ENCODE measurements at regions not wholly inside any gene's neighbourhood (a gene's known extent, or its start where the extent isn't known, plus 50 kb on each side); places are given as distances from the start of the nearest gene placed in this dataset.

GRCh38 chr10:33552290-33552689, 217.8 kb upstream of the NRP1 start:
- WGBS = 91% methylated on average over 4 of the region's 4 CpGs
- Histone ChIP-seq H2BK120ac (ENCODE audit: low read depth, low read length) (no peak overlapping the region), H3K9ac (ENCODE audit: low read length) (no peak overlapping the region), H4K8ac (ENCODE audit: low read length) (no peak overlapping the region), H3K18ac (ENCODE audit: low read depth in 1 of 2, low read length in 2 of 2) (no peak overlapping the region), H3K4ac (ENCODE audit: low read depth in 1 of 2, low read length in 2 of 2) (no peak overlapping the region), H3K4me2 (ENCODE audit: low read length, poor library complexity, severe bottlenecking) (no peak overlapping the region), H3K14ac (ENCODE audit: low read length in 2 of 2) (no peak overlapping the region), H3K23ac (ENCODE audit: low read length in 2 of 2) (no peak overlapping the region), H2BK5ac (ENCODE audit: low read depth, low read length, poor library complexity, severe bottlenecking) (no peak overlapping the region), H3K4me3 (ENCODE audit: insufficient read depth in 1 of 2, low read depth in 1 of 2, low read length in 2 of 2) (no peak overlapping the region), H3K27me3 (ENCODE audit: control insufficient read depth in 1 of 2, insufficient read depth in 1 of 2, low read length in 2 of 2) (no peaks in the 10 kb centered on the region), H3K27ac (ENCODE audit: low read length, poor library complexity, severe bottlenecking) (no peak overlapping the region), H3K9me3 (ENCODE audit: control insufficient read depth, low read length) (no peaks in the 10 kb centered on the region), H3K4me1 (ENCODE audit: control insufficient read depth, insufficient read depth, low read depth, low read length) (no peaks in the 10 kb centered on the region), H3K36me3 (ENCODE audit: control insufficient read depth in 1 of 2, insufficient read depth in 2 of 2, low read depth in 1 of 2, low read length in 2 of 2) (no peaks in the 10 kb centered on the region), H2AFZ (ENCODE audit: low read depth, low read length) (no peak overlapping the region), H3K79me1 (replicated peaks; ENCODE audit: low read length, poor library complexity, severe bottlenecking) (no peaks in the 10 kb centered on the region), H4K91ac (ENCODE audit: low read length) (no peak overlapping the region), H2AK5ac (ENCODE audit: low read length, severe bottlenecking) (no peak overlapping the region), H2BK15ac (ENCODE audit: low read depth, poor library complexity, severe bottlenecking) (no peak overlapping the region), H2BK12ac (ENCODE audit: low read length in 2 of 2) (no peak overlapping the region)
- DNase-seq = no peak

DNA sequence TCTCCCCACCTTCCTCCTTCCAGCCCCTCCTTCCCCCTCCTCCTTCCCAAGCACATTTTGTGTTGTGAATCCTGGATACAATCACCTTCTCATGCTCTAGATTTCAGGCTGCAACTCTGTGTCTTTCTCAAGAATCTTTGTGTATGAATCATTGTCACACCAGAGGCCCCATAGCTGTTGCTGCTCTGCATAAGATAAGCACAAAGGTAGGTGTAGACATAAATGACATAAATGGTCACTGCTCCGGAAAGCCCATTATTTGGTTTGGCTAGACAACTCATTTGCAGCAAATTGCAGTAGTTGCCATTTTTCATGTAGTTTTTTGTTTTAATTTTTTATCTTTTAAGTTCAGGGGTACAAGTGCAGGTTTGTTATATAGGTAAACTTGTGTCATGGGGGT, 216.3 kb upstream of the NRP1 start:
- Histone ChIP-seq H3K4me3 (ENCODE audit: insufficient read depth in 1 of 2, low read depth in 1 of 2, low read length in 2 of 2) (no peak overlapping the region), H4K91ac (ENCODE audit: low read length) (no peak overlapping the region), H3K4ac (ENCODE audit: low read depth in 1 of 2, low read length in 2 of 2) (no peak overlapping the region), H3K36me3 (ENCODE audit: control insufficient read depth in 1 of 2, insufficient read depth in 2 of 2, low read depth in 1 of 2, low read length in 2 of 2) (no peaks in the 10 kb centered on the region), H3K14ac (ENCODE audit: low read length in 2 of 2) (no peak overlapping the region), H2BK5ac (ENCODE audit: low read depth, low read length, poor library complexity, severe bottlenecking) (no peak overlapping the region), H3K9ac (ENCODE audit: low read length) (no peak overlapping the region), H2AK5ac (ENCODE audit: low read length, severe bottlenecking) (no peak overlapping the region), H2BK12ac (ENCODE audit: low read length in 2 of 2) (no peak overlapping the region), H3K18ac (ENCODE audit: low read depth in 1 of 2, low read length in 2 of 2) (no peak overlapping the region), H4K8ac (ENCODE audit: low read length) (no peak overlapping the region), H3K79me1 (replicated peaks; ENCODE audit: low read length, poor library complexity, severe bottlenecking) (no peaks in the 10 kb centered on the region), H3K4me2 (ENCODE audit: low read length, poor library complexity, severe bottlenecking) (no peak overlapping the region), H3K27me3 (ENCODE audit: control insufficient read depth in 1 of 2, insufficient read depth in 1 of 2, low read length in 2 of 2) (no peaks in the 10 kb centered on the region), H2BK15ac (ENCODE audit: low read depth, poor library complexity, severe bottlenecking) (no peak overlapping the region), H2AFZ (ENCODE audit: low read depth, low read length) (no peak overlapping the region), H3K23ac (ENCODE audit: low read length in 2 of 2) (no peak overlapping the region), H3K27ac (ENCODE audit: low read length, poor library complexity, severe bottlenecking) (no peak overlapping the region), H2BK120ac (ENCODE audit: low read depth, low read length) (no peak overlapping the region), H3K9me3 (ENCODE audit: control insufficient read depth, low read length) (no peaks in the 10 kb centered on the region), H3K4me1 (ENCODE audit: control insufficient read depth, insufficient read depth, low read depth, low read length) (no peaks in the 10 kb centered on the region)
- no peak for DNase-seq
- WGBS = 95% methylated on average over 1 of the region's 1 CpG

GRCh38 chr10:33547976-33548375, 213.5 kb upstream of the NRP1 start:
- Histone ChIP-seq H4K91ac (ENCODE audit: low read length) (no peak overlapping the region), H3K36me3 (ENCODE audit: control insufficient read depth in 1 of 2, insufficient read depth in 2 of 2, low read depth in 1 of 2, low read length in 2 of 2) (no peaks in the 10 kb centered on the region)

GRCh38 chr10:33546031-33546430, 211.6 kb upstream of the NRP1 start:
- Histone ChIP-seq H3K18ac (ENCODE audit: low read depth in 1 of 2, low read length in 2 of 2) (no peak overlapping the region), H3K79me1 (replicated peaks; ENCODE audit: low read length, poor library complexity, severe bottlenecking) (no peaks in the 10 kb centered on the region), H3K36me3 (ENCODE audit: control insufficient read depth in 1 of 2, insufficient read depth in 2 of 2, low read depth in 1 of 2, low read length in 2 of 2) (no peaks in the 10 kb centered on the region), H2BK5ac (ENCODE audit: low read depth, low read length, poor library complexity, severe bottlenecking) (no peak overlapping the region), H3K4ac (ENCODE audit: low read depth in 1 of 2, low read length in 2 of 2) (no peak overlapping the region), H2AFZ (ENCODE audit: low read depth, low read length) (no peak overlapping the region), H2BK12ac (ENCODE audit: low read length in 2 of 2) (no peak overlapping the region), H3K23ac (ENCODE audit: low read length in 2 of 2) (no peak overlapping the region), H3K14ac (ENCODE audit: low read length in 2 of 2) (no peak overlapping the region), H4K8ac (ENCODE audit: low read length) (no peak overlapping the region), H2BK120ac (ENCODE audit: low read depth, low read length) (no peak overlapping the region), H3K9ac (ENCODE audit: low read length) (no peak overlapping the region), H3K27ac (ENCODE audit: low read length, poor library complexity, severe bottlenecking) (no peak overlapping the region), H3K27me3 (ENCODE audit: control insufficient read depth in 1 of 2, insufficient read depth in 1 of 2, low read length in 2 of 2) (no peaks in the 10 kb centered on the region), H3K9me3 (ENCODE audit: control insufficient read depth, low read length) (peaks cover 8% of the 10 kb centered on the region), H3K4me1 (ENCODE audit: control insufficient read depth, insufficient read depth, low read depth, low read length) (no peaks in the 10 kb centered on the region), H2BK15ac (ENCODE audit: low read depth, poor library complexity, severe bottlenecking) (no peak overlapping the region), H4K91ac (ENCODE audit: low read length) (no peak overlapping the region), H3K4me3 (ENCODE audit: insufficient read depth in 1 of 2, low read depth in 1 of 2, low read length in 2 of 2) (no peak overlapping the region), H2AK5ac (ENCODE audit: low read length, severe bottlenecking) (no peak overlapping the region), H3K4me2 (ENCODE audit: low read length, poor library complexity, severe bottlenecking) (no peak overlapping the region)
- no peak for DNase-seq
- 94% methylated on average over 1 of the region's 1 CpG for WGBS

More at GRCh38 chr10:33547976-33548375, 213.5 kb upstream of the NRP1 start:
- Histone ChIP-seq H3K4me3 (ENCODE audit: insufficient read depth in 1 of 2, low read depth in 1 of 2, low read length in 2 of 2) (no peak overlapping the region), H2AK5ac (ENCODE audit: low read length, severe bottlenecking) (no peak overlapping the region), H3K9ac (ENCODE audit: low read length) (no peak overlapping the region), H3K79me1 (replicated peaks; ENCODE audit: low read length, poor library complexity, severe bottlenecking) (no peaks in the 10 kb centered on the region), H2AFZ (ENCODE audit: low read depth, low read length) (no peak overlapping the region), H3K27me3 (ENCODE audit: control insufficient read depth in 1 of 2, insufficient read depth in 1 of 2, low read length in 2 of 2) (no peaks in the 10 kb centered on the region), H3K14ac (ENCODE audit: low read length in 2 of 2) (no peak overlapping the region), H3K23ac (ENCODE audit: low read length in 2 of 2) (no peak overlapping the region), H3K4me1 (ENCODE audit: control insufficient read depth, insufficient read depth, low read depth, low read length) (no peaks in the 10 kb centered on the region), H3K18ac (ENCODE audit: low read depth in 1 of 2, low read length in 2 of 2) (no peak overlapping the region), H2BK12ac (ENCODE audit: low read length in 2 of 2) (no peak overlapping the region), H2BK5ac (ENCODE audit: low read depth, low read length, poor library complexity, severe bottlenecking) (no peak overlapping the region), H3K4ac (ENCODE audit: low read depth in 1 of 2, low read length in 2 of 2) (no peak overlapping the region), H3K27ac (ENCODE audit: low read length, poor library complexity, severe bottlenecking) (no peak overlapping the region), H2BK15ac (ENCODE audit: low read depth, poor library complexity, severe bottlenecking) (no peak overlapping the region), H4K8ac (ENCODE audit: low read length) (no peak overlapping the region), H3K9me3 (ENCODE audit: control insufficient read depth, low read length) (peaks cover 8% of the 10 kb centered on the region), H2BK120ac (ENCODE audit: low read depth, low read length) (no peak overlapping the region), H3K4me2 (ENCODE audit: low read length, poor library complexity, severe bottlenecking) (no peak overlapping the region)
- 82% methylated on average over 2 of the region's 2 CpGs for WGBS
- no peak for DNase-seq

All from mesenchymal stem cell (in vitro differentiated cells and primary cell).